ENCODE measurements at regions not wholly inside any gene's neighbourhood (a gene's known extent, or its start where the extent isn't known, plus 50 kb on each side); places are given as distances from the start of the nearest gene placed in this dataset.

DNA sequence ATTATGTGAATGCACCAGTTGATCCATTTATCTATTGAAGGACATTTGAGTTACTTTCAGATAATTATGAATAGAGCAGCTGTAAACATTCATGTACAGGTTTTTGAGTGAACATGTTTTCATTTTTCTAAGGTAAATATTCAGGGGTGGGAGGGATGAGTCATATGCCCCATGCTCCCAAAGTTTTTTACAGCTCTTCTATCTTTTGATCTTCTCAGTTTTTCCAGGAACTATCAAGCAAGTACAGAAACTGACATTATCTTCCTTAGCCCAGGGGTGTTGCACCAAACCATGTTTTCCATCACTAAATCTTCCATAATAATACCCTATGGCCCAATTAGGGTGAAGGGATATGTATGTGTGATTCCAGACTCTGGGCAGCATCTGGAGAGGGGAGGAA, 384.5 kb downstream of the EMP1 start:
- TF ChIP-seq, protein P1, sequence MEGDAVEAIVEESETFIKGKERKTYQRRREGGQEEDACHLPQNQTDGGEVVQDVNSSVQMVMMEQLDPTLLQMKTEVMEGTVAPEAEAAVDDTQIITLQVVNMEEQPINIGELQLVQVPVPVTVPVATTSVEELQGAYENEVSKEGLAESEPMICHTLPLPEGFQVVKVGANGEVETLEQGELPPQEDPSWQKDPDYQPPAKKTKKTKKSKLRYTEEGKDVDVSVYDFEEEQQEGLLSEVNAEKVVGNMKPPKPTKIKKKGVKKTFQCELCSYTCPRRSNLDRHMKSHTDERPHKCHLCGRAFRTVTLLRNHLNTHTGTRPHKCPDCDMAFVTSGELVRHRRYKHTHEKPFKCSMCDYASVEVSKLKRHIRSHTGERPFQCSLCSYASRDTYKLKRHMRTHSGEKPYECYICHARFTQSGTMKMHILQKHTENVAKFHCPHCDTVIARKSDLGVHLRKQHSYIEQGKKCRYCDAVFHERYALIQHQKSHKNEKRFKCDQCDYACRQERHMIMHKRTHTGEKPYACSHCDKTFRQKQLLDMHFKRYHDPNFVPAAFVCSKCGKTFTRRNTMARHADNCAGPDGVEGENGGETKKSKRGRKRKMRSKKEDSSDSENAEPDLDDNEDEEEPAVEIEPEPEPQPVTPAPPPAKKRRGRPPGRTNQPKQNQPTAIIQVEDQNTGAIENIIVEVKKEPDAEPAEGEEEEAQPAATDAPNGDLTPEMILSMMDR (IDR thresholded peaks at IDR 0.05), result no peak
- no peak for TF ChIP-seq POLR2AphosphoS5 (IDR thresholded peaks at IDR 0.05)
